Kidney epithelial cell (primary cell): ENCODE measurements at regions not wholly inside any gene's neighbourhood (a gene's known extent, or its start where the extent isn't known, plus 50 kb on each side); places are given as distances from the start of the nearest gene placed in this dataset.

Experiments used
- DNase-seq: peaks from one replicate; pipeline ENCODE4 v3.0.0-alpha.2; 2010; ENCODE audit warnings: low read depth
- H3K27me3 ChIP-seq: 2 replicates; pipeline ENCODE4 v1.6.0; 2011; ENCODE audit warnings: low read length; ENCODE audit not compliant: control insufficient read depth, insufficient read depth
- H3K36me3 ChIP-seq: 2 replicates; pipeline ENCODE4 v1.5.1; 2011; ENCODE audit warnings: low read length; ENCODE audit not compliant: control insufficient read depth, insufficient read depth
- H3K4me3 ChIP-seq: 2 replicates; pipeline ENCODE4 v1.5.1; 2011; ENCODE audit warnings: low read depth, mild to moderate bottlenecking, control low read depth, low read length
- CTCF ChIP-seq: IDR thresholded peaks from 2 replicates; pipeline ENCODE4 v1.5.1; 2011; ENCODE audit warnings: mild to moderate bottlenecking, moderate library complexity, low read length, control low read depth, inconsistent platforms; ENCODE audit not compliant: insufficient read depth, poor library complexity, severe bottlenecking

GRCh38 chrX:129139837-129140598, 383.3 kb downstream of the SMARCA1 start:
- no peaks in the 10 kb centered on the region for H3K27me3 ChIP-seq
- H3K4me3 ChIP-seq, result no peak overlapping the region
- no peak for TF ChIP-seq CTCF
- H3K36me3 ChIP-seq, result no peaks in the 10 kb centered on the region
- DNase-seq, result no peak

GRCh38 chrX:129125122-129125914, 398.0 kb downstream of the SMARCA1 start:
- Histone ChIP-seq H3K36me3 (no peaks in the 10 kb centered on the region), H3K27me3 (no peaks in the 10 kb centered on the region), H3K4me3 (no peak overlapping the region)
- no peak for TF ChIP-seq CTCF
- no peak for DNase-seq

- no peaks in the 10 kb centered on the region for H3K36me3 ChIP-seq
- no peak for TF ChIP-seq CTCF
- no peak overlapping the region for H3K4me3 ChIP-seq
- no peak for DNase-seq
- no peaks in the 10 kb centered on the region for H3K27me3 ChIP-seq
Measured at GRCh38 chrX:129123795-129124194, 399.5 kb downstream of the SMARCA1 start.

- Histone ChIP-seq H3K4me3 (no peak overlapping the region), H3K27me3 (no peaks in the 10 kb centered on the region)
- TF ChIP-seq CTCF, result no peak
Measured at GRCh38 chrX:129116676-129117470, 406.4 kb downstream of the SMARCA1 start.

GRCh38 chrX:129115935-129116334, 407.4 kb downstream of the SMARCA1 start:
- H3K4me3 ChIP-seq, result no peak overlapping the region
- no peak for DNase-seq
- H3K36me3 ChIP-seq, result no peaks in the 10 kb centered on the region
- H3K27me3 ChIP-seq, result no peaks in the 10 kb centered on the region
- TF ChIP-seq CTCF, result no peak

More at GRCh38 chrX:129116676-129117470, 406.4 kb downstream of the SMARCA1 start:
- DNase-seq, result no peak
- H3K36me3 ChIP-seq, result no peaks in the 10 kb centered on the region
